Pons (tissue), 1 donor: ENCODE measurements at regions not wholly inside any gene's neighbourhood (a gene's known extent, or its start where the extent isn't known, plus 50 kb on each side); places are given as distances from the start of the nearest gene placed in this dataset.

Experiments used
- DNase-seq: peaks from one replicate; pipeline ENCODE4 v3.0.0-alpha.2; 2016; ENCODE audit warnings: low spot score

DNA sequence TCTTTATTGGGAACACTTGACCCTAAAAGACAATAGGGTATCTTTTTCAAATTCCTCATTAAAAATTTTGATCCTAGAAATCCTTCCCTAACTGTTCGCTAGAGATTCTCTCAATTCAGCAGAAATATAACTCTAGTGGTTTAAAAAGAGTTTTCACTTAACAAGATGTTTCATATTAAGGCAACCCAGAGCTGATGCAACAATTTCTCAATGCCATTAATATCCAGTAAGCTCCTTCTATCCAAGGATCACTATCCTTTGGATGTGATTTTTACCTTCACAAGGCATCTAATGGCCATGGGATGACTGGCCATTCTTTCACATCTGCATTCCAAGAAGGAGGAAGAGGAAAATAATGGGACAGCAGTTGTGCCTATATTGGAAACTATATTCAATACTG lies 183.4 kb downstream of the ANKRD50 start:
- no peak for DNase-seq

DNA sequence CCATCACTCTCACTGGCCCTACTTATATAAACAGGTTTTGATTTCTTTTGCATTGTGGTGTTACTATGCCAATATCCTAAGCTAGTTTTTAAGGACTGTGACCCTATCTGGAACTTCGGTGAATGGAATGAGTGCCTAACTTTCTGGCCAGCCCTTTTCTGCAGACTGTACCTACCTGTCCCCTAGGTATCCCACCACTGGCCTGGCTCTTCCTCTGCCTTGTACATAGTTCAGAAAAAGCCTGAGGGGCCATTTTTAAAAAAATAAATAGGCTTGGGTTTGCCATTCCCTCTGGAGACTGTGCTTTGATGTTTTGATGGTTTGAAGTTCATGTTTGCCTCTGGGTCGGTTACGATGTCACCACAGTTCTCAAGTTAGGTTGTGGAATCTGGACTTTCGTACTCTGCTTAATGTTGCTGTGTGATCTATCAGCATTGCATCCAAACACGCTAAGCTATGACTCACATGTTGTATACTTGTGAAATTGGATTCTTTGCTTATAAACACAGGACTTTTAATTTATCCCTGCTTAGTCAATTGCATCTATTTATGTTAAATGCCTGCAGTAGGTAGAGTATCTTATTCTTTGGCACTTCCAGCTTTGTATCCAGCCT lies 182.0 kb downstream of the ANKRD50 start:
- DNase-seq = no peak

DNA sequence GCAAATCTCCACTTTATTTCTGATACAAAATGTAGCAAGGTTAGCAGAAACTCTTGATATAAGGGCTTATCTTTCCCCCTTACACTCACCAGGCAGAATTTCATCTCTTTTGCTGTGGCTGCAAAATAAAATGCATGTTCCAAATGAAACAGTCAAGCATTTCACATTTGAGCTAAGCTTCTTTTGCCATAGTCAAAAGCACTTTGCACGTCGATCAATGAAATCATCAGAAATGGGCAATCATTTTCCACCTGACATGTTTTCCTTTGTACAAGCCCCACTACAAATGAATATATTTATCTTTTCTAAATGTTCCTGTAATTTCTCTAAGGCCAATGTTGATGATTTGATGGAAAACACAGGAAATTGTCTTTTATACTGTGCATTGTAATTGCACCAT lies 178.4 kb downstream of the ANKRD50 start:
- no peak for DNase-seq

DNA sequence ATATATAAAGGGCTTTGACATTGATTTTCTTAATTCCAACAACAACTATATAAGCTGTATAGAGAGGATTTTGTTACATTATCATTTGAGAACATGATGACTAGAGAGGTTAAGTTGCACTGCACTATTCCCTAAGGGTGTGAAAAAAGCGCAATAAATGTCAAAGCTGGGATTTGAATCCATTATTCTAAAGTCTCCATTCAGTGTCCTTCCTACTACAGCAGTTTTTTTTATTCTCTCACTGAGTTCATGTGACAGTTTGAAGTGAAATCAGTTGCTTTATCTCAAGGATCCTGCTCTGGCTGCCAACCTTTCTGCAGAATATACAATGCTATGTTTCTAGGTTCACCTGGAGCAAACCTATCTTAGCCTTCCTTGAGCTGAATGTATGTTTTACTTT lies 177.5 kb downstream of the ANKRD50 start:
- no peak for DNase-seq

DNA sequence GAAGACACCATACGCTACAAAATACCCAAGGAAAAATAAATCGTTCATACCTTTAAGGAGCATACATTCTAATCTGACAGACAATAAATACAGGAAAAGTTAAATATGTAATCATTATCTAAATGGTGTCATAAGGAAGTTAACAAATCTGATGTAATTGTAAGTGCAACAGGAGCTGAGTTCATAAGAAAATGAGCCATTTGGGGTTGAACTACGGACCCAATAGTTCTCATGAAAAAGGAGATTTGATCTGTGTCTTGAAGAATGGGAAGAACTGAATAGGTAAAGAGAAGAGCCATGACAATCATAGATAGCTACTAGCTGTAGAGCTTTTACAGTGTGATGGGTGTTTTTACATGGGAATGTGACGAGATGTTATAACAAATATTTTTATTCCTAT lies 175.6 kb downstream of the ANKRD50 start:
- no peak for DNase-seq

DNA sequence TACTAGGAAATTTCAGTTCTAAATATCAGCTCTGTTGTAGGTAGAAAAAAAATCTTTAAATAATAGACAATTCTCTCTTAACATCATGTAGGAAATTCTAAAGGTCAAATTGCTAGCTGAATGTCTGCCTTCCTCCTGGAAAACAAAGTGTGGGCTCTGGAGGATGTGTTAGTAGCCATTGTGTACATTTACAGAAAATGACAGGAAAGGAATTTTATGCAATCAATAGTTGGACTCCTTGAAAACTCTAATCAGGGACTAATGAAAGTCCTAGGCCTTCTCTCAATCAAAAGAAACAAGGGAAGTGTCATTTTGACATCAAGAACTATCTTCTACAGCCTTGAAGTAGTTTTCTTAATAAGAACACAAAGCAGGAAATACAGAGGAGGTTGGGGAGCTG lies 174.6 kb downstream of the ANKRD50 start:
- no peak for DNase-seq

DNA sequence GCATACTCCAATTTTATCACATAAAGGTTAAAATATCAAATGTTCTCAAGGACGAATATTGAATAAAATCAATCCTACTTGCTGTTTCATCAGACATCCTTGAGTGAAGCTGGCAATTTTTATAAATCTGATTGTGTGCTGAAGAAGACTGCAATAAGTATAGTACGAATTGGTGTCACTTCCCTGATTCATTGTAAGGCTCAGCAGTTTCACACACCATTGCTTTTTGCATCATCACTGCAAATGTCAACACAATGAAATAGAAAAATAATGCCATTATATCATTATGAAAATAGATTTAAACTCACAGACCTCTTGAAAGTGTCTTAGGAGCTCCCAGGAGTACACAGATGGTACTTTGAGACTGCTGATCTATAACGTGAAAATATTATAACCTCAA lies 172.5 kb downstream of the ANKRD50 start:
- no peak for DNase-seq

DNA sequence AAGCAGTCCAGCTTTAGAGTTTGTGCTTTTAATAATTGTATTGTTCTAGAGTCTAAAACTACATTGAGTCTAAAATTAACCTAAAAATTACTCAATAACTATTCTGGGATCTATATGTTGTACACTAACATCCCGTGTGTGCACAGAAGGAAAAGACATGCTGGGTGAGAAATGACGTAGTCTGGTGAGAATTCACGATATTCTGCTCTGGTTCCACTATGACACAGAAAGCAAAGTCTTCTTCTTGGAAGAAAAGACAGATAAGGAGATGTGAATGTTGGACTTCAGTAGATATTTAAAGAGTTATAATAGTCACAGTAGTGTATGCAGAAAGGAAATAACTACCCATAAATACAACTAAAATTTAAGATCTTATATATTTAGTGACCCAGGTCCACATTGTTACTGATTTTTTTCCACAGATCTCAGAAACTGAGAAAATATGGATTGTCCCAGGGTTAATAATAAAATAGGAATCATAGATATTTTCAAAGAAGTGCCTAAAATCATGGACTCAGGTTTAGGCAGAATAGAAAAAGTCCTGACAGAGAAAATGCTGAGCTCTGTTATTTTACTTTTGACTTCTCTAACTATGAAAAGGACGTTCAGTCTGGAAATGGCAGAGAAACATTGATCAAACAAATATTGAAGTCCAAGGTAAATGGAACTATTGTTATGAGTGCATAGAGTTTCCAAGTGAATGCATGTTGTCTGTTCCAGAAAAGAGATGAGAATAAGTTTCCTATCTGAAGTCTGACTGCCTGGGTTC lies 170.7 kb downstream of the ANKRD50 start:
- no peak for DNase-seq

DNA sequence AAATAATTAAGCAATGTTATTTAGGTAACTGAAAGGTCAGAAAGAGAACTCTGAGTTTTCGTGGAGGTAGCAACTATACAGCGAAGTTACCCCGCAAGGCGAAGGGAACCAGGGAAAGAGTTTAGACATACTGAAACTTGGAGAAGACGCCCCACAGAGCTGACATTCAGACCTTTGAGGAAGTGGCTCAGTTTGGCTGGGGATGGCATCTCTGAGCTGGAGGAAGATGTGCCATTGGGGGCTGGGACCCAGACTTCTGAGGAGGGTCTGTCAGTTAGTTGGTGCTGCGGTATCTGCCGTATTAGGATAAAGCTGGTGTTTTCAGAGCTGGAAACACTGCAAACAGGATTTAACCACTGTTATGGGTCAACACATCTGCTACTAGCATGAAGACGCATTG lies 156.6 kb downstream of the ANKRD50 start:
- DNase-seq = peak; percentile 15

DNA sequence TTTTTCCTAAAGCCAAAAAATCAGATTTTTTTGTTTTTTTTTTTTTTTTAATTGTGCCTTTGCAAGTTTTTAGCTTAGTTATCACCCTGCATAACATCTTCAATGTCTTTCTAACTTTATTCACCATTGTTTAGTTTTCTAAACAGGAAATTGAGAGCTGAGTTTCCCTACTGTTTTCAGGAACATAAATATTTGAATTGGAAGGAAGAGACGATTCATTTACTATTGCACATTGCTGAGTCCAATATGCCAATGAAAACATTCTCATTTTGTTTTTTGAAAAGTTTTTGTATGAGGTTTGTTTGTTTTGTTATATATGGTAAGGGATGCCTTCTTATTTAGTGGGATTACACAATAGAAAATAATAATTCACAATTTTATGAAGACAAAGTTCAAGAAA lies 148.4 kb downstream of the ANKRD50 start:
- no peak for DNase-seq

GRCh38 chr4:124565371-124565770 lies 147.2 kb downstream of the ANKRD50 start:
- DNase-seq = no peak

DNA sequence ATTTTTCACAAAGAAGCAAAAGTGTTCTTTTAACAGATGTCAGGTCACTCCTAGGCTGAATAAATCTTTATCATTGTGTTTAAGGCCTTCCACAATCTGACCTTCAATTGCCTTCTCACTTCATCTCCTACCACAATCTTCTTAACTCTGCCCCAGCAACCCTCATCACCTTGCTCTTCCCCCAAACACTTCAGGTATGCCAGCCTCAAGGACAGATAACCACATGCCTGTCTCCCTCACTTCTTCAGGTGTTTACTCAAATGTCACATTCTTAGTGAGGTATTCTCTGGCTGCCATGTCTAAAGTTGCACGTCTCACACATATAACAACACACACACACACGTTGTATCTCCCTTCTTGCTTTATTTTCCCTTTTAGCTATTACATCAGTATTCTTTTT lies 146.5 kb downstream of the ANKRD50 start:
- no peak for DNase-seq

DNA sequence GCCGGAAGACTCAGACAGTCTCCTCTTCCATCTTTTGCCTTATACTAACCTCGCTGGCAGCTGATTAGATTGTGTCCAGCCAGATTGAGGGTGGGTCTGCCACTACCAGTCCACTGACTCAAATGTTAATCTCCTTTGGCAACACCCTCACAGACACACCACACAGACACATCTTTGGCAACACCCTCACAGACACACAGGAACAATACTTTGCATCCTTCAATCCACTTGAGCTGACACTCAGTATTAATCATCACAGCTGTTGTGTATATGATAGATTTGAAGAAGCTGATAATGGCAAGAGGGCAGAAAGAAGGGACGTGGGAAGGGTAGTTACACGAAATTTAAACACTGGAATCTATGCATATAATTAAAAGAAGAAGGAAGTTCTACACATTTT lies 139.5 kb downstream of the ANKRD50 start:
- no peak for DNase-seq

DNA sequence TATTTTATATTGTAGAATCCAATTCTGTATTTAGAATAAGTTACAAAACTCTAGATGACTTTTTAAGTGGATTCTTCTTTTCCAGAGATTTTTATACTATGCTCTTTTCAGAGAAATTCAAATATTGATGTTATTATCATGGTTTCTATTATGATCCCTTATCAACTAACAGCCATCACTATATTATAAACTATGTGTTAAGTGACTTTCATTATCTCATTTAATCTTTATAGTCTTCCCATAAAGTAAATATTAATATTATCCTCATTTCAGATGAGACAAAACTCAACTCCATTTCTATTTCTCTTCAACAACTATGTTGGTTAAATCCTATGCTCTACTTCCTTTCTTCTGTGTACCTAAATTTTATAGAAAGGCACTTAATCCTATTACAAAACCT lies 132.6 kb downstream of the ANKRD50 start:
- DNase-seq = no peak

GRCh38 chr4:124583797-124584196 lies 128.7 kb downstream of the ANKRD50 start:
- DNase-seq = no peak

GRCh38 chr4:124589786-124590185 lies 122.7 kb downstream of the ANKRD50 start:
- no peak for DNase-seq

DNA sequence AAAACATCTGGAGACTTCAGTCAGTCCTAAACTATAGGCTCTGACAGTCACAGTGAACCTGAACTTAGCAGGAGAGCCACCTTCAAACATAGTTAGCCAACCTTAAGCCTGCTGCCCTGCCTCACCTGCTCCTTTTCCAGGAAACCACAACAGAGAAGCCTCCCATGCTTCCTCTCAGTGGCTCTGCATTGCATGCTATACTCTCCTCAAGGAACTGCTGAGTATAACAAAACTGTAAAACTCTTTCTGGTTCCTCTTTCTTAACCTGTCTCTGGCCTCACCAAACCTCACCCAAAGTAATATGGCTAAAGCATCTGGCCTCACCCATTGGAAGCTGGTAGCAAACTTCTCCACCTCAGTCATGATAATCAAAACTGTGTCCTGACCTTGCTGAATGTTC lies 122.1 kb downstream of the ANKRD50 start:
- no peak for DNase-seq

GRCh38 chr4:124591637-124592036 lies 120.9 kb downstream of the ANKRD50 start:
- DNase-seq = no peak

- DNase-seq = no peak
Measured at GRCh38 chr4:124593494-124593893, 119.0 kb downstream of the ANKRD50 start.

DNA sequence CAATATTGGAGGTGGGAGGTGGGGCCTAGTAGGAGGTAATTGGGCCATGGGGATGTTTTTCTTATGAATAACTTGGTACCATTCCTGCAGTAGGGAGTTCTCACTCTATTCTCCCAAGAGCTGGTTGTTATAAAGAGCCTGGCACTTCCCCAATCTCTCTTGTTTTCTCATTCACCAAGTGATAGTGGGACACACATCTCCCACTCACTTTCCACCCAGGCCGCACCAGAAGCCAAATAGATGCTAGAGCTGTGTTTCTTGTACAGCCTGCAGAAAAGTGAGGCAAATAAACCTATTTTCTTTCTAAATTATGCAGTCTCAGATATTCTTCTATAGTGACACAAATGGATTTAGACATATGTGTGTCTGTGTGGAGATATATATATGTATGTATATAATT lies 117.6 kb downstream of the ANKRD50 start:
- no peak for DNase-seq

DNA sequence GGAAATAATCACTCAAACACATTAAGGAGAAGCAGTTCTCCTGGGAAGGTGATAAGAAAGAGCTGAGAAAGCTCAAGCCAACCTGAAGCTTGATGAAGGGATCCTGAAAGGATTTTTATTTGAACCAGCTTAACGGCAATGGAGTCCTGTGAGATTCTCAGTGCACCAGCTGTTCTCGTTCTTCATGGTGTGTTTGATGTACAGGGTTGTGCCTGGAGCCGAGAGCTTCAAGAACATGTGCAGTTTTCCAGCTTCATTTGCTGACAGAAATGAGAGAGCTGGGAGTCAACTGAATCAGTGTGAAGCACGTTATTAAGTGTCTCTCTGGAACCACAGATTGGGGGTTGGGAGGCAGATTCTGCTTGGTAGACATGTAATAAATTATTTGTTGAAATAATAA lies 115.7 kb downstream of the ANKRD50 start:
- DNase-seq = no peak

DNA sequence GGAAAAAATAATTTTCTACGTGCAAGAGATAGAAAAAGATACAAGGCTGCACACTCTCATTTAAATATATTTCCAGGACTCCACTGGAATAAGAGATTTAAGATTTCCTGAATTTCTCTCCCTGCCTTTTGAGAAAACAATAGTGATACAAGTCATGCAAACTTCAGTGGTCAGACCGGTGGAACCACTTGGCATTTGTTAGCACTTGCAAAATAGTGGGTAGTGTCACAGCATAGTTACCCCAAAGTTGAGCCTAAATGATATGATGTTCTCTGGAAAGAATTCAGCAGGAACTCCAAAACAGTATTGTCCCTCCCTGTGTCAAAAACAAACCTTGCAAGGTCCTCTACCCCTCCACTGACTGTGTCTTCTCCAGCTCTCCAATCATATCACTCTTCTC lies 102.3 kb downstream of the ANKRD50 start:
- DNase-seq = no peak
